Tibial nerve (tissue), 3 donors: ENCODE measurements at regions not wholly inside any gene's neighbourhood (a gene's known extent, or its start where the extent isn't known, plus 50 kb on each side); places are given as distances from the start of the nearest gene placed in this dataset.

Experiments used
- POLR2A ChIP-seq, 2 donors: fragments of 450-650 bp; IDR thresholded peaks; one replicate each; pipeline ENCODE4 v1.6.1; 2017; ENCODE audit warnings: antibody characterized with exemption in 2 of 2, mild to moderate bottlenecking in 2 of 2, moderate library complexity in 2 of 2
- TF ChIP-seq, protein P1 (sequence below), 5 experiments: fragments of 200-600 bp in 3 of 5; fragments of 450-650 bp in 2 of 5; sonication (generic) in 3 of 5; IDR thresholded peaks; one replicate each; pipeline ENCODE4 v1.5.1; 2016 to 2019; ENCODE audit warnings: antibody characterized with exemption in 5 of 5, mild to moderate bottlenecking in 3 of 5, moderate library complexity in 2 of 5

DNA sequence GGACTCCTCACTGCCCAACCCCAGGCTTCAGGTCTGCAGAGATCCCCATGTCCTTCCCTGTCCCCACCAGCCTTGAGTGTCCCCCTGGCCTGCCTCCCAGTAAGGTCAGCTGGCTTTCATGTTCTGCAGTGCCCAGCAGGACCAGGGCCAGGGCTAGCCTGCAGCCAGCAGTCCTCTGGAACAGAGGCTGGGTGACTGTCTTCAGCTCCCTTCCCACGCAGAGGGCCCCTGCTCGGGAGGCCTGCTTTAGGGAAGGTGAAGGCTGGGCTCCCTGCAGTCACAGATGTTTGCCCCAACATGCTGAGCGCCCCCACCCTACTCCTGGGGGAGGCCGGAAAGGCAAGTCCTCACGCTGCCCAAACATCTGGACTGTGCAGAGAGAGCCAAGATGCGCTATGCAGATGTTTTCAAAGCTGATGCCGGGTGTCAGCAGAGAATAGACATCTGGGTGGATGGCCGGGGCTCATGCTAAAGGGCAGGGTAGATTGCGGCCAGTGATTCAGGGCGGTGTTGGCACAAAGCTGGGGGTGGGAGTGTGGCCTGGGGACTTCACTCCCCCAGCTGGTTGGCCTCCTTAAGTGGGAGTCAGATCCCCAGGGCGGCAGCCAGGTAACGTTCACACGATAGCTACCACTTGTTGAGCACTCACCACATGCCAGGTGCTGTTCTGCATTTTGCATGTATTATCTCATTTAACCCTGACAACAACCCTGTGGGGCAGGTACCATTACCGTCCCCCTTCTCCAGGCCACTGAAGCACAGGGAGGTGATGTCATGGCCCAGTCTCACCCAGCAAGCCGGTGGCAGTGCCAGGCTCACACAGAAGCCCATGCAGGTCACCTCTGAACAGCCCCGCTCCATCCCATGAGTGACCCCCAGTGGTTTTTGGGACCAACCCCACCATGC, 71.2 kb upstream of the COL13A1 start:
- TF ChIP-seq, protein P1, sequence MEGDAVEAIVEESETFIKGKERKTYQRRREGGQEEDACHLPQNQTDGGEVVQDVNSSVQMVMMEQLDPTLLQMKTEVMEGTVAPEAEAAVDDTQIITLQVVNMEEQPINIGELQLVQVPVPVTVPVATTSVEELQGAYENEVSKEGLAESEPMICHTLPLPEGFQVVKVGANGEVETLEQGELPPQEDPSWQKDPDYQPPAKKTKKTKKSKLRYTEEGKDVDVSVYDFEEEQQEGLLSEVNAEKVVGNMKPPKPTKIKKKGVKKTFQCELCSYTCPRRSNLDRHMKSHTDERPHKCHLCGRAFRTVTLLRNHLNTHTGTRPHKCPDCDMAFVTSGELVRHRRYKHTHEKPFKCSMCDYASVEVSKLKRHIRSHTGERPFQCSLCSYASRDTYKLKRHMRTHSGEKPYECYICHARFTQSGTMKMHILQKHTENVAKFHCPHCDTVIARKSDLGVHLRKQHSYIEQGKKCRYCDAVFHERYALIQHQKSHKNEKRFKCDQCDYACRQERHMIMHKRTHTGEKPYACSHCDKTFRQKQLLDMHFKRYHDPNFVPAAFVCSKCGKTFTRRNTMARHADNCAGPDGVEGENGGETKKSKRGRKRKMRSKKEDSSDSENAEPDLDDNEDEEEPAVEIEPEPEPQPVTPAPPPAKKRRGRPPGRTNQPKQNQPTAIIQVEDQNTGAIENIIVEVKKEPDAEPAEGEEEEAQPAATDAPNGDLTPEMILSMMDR (IDR thresholded peaks at IDR 0.05) = no peak
- TF ChIP-seq POLR2A (IDR thresholded peaks at IDR 0.05) = no peak
